Nephron progenitor cell (in vitro differentiated cells): ENCODE measurements at regions not wholly inside any gene's neighbourhood (a gene's known extent, or its start where the extent isn't known, plus 50 kb on each side); places are given as distances from the start of the nearest gene placed in this dataset.
"Not testable (repeated sequence)": the region's sequence is repeated elsewhere in the genome, so short reads cannot be mapped to it uniquely, and the experiment has no call there.

Source experiments
- DNase-seq: peaks from one replicate; pipeline ENCODE4 v3.0.0; 2021
- H3K27ac Mint-ChIP-seq: 2 replicates; pipeline ENCODE4 v1.8.0; 2021; ENCODE audit warnings: mild to moderate bottlenecking, moderate library complexity, mixed read lengths
- H3K27me3 Mint-ChIP-seq: 2 replicates; pipeline ENCODE4 v1.8.0; 2021; ENCODE audit warnings: mild to moderate bottlenecking, low read depth, mixed read lengths; ENCODE audit not compliant: poor library complexity
- H3K36me3 Mint-ChIP-seq: 2 replicates; pipeline ENCODE4 v1.8.0; 2021; ENCODE audit warnings: low read depth, mixed read lengths
- H3K4me1 Mint-ChIP-seq: 2 replicates; pipeline ENCODE4 v1.8.0; 2021; ENCODE audit warnings: mixed read lengths
- H3K4me3 Mint-ChIP-seq: 2 replicates; pipeline ENCODE4 v1.8.0; 2021; ENCODE audit warnings: mild to moderate bottlenecking, moderate library complexity, mixed read lengths
- H3K9me3 Mint-ChIP-seq: 2 replicates; pipeline ENCODE4 v1.8.0; 2021; ENCODE audit warnings: mild to moderate bottlenecking, moderate library complexity, mixed read lengths
- CTCF ChIP-seq: fragments of 200-600 bp; sonication (generic); IDR thresholded peaks from 2 replicates; pipeline ENCODE4 v1.5.0; 2021; ENCODE audit warnings: antibody characterized with exemption

- no peak for TF ChIP-seq CTCF
- no peak overlapping the region for H3K27ac Mint-ChIP-seq
These were observed 50.5 kb upstream of the PARP4 start for GRCh38 chr13:24563087-24563486.

GRCh38 chr13:24563971-24564370 lies 51.4 kb upstream of the PARP4 start:
- H3K4me3 Mint-ChIP-seq, H3K27ac Mint-ChIP-seq: not testable (repeated sequence)

More at GRCh38 chr13:24563087-24563486, 50.5 kb upstream of the PARP4 start:
- no peaks in the 10 kb centered on the region for H3K4me1 Mint-ChIP-seq
- no peak overlapping the region for H3K4me3 Mint-ChIP-seq
- peaks cover 12% of the 10 kb centered on the region for H3K9me3 Mint-ChIP-seq
- H3K36me3 Mint-ChIP-seq, result no peaks in the 10 kb centered on the region
- H3K27me3 Mint-ChIP-seq, result no peaks in the 10 kb centered on the region
- DNase-seq, result no peak

GRCh38 chr13:24564881-24565280 lies 52.3 kb upstream of the PARP4 start:
- H3K9me3 Mint-ChIP-seq, result peaks cover 5% of the 10 kb centered on the region
- no peaks in the 10 kb centered on the region for H3K27me3 Mint-ChIP-seq
- no peak overlapping the region for H3K27ac Mint-ChIP-seq
- no peak overlapping the region for H3K4me3 Mint-ChIP-seq
- no peaks in the 10 kb centered on the region for H3K4me1 Mint-ChIP-seq
- H3K36me3 Mint-ChIP-seq, result no peaks in the 10 kb centered on the region
- no peak for TF ChIP-seq CTCF
- no peak for DNase-seq

More at GRCh38 chr13:24563971-24564370, 51.4 kb upstream of the PARP4 start:
- not testable (repeated sequence) for H3K27me3 Mint-ChIP-seq, H3K36me3 Mint-ChIP-seq, H3K4me1 Mint-ChIP-seq, DNase-seq
- H3K9me3 Mint-ChIP-seq, result peaks cover 12% of the 10 kb centered on the region

- not testable (repeated sequence) for H3K27ac Mint-ChIP-seq, H3K36me3 Mint-ChIP-seq, DNase-seq, H3K9me3 Mint-ChIP-seq, H3K4me3 Mint-ChIP-seq, H3K4me1 Mint-ChIP-seq, H3K27me3 Mint-ChIP-seq
These were observed 55.0 kb upstream of the PARP4 start for GRCh38 chr13:24567593-24567992.

- Mint-ChIP-seq H3K36me3 (no peaks in the 10 kb centered on the region), H3K4me3 (no peak overlapping the region), H3K4me1 (no peaks in the 10 kb centered on the region), H3K27me3 (peaks cover 25% of the 10 kb centered on the region), H3K27ac (no peak overlapping the region), H3K9me3 (peaks cover 22% of the 10 kb centered on the region)
- DNase-seq, result no peak
- no peak for TF ChIP-seq CTCF
These were observed 62.3 kb upstream of the PARP4 start for GRCh38 chr13:24574847-24575246.

GRCh38 chr13:24580315-24580714 lies 67.7 kb upstream of the PARP4 start:
- H3K27ac Mint-ChIP-seq, H3K4me1 Mint-ChIP-seq, H3K36me3 Mint-ChIP-seq: not testable (repeated sequence)
- Mint-ChIP-seq H3K27me3 (peaks cover 14% of the 10 kb centered on the region), H3K9me3 (peaks cover 22% of the 10 kb centered on the region), H3K4me3 (peak overlapping the region; percentile 83)
- DNase-seq, result peak; percentile 5
- peak; percentile 48 for TF ChIP-seq CTCF

GRCh38 chr13:24581578-24581977 lies 69.0 kb upstream of the PARP4 start:
- H3K4me3 Mint-ChIP-seq, H3K36me3 Mint-ChIP-seq, H3K27ac Mint-ChIP-seq, DNase-seq: not testable (repeated sequence)
- peaks cover 15% of the 10 kb centered on the region for H3K9me3 Mint-ChIP-seq
- peaks cover 12% of the 10 kb centered on the region for H3K4me1 Mint-ChIP-seq
- H3K27me3 Mint-ChIP-seq, result peaks cover 10% of the 10 kb centered on the region

- H3K4me3 Mint-ChIP-seq, DNase-seq: not testable (repeated sequence)
- peaks cover 13% of the 10 kb centered on the region for H3K36me3 Mint-ChIP-seq
These were observed 79.1 kb upstream of the PARP4 start for GRCh38 chr13:24591697-24592096.

GRCh38 chr13:24597906-24598670 lies 82.1 kb upstream of the ATP12A start:
- H3K4me1 Mint-ChIP-seq, DNase-seq, H3K36me3 Mint-ChIP-seq, H3K4me3 Mint-ChIP-seq, H3K27ac Mint-ChIP-seq: not testable (repeated sequence)
- peaks cover 15% of the 10 kb centered on the region for H3K9me3 Mint-ChIP-seq
- peaks cover 12% of the 10 kb centered on the region for H3K27me3 Mint-ChIP-seq

More at GRCh38 chr13:24591697-24592096, 79.1 kb upstream of the PARP4 start:
- H3K27ac Mint-ChIP-seq, H3K27me3 Mint-ChIP-seq: not testable (repeated sequence)
- peaks cover 22% of the 10 kb centered on the region for H3K4me1 Mint-ChIP-seq
- H3K9me3 Mint-ChIP-seq, result peaks cover 16% of the 10 kb centered on the region

GRCh38 chr13:24599019-24599791 lies 81.0 kb upstream of the ATP12A start:
- Mint-ChIP-seq H3K9me3 (peaks cover 26% of the 10 kb centered on the region), H3K27me3 (peaks cover 12% of the 10 kb centered on the region)
- not testable (repeated sequence) for H3K4me1 Mint-ChIP-seq, H3K36me3 Mint-ChIP-seq, H3K27ac Mint-ChIP-seq, H3K4me3 Mint-ChIP-seq, DNase-seq
